Spleen (tissue), 7 donors: ENCODE measurements at regions not wholly inside any gene's neighbourhood (a gene's known extent, or its start where the extent isn't known, plus 50 kb on each side); places are given as distances from the start of the nearest gene placed in this dataset.

Source experiments
- CTCF ChIP-seq, 11 experiments: fragments of 200-600 bp in 7 of 11; fragments of 450-650 bp in 4 of 11; sonication (generic) in 4 of 11; IDR thresholded peaks in 8 of 11; conservative IDR thresholded peaks in 3 of 11; 1 replicate in 7 of 11; 2 replicates in 4 of 11; pipeline versions ENCODE4 v1.4.0 to v1.8.0; 2016 to 2021; ENCODE audit warnings: antibody characterized with exemption in 11 of 11, inconsistent platforms in 4 of 11, mild to moderate bottlenecking in 1 of 11
- POLR2AphosphoS5 ChIP-seq, 3 donors: sonication (generic); formaldehyde crosslinking; IDR thresholded peaks; one replicate each; pipeline ENCODE4 v1.5.1; 2017; ENCODE audit warnings: antibody characterized with exemption in 3 of 3
- donor health status: DM: no; HTN: no; CAD: no; lungs with moderate emphysema.
- donor health status: DM: no; HTN: no; CAD: no.
- donor health status: DM: no; HTN: no; CAD: no.

GRCh38 chr9:6098431-6098830, 83.0 kb upstream of the RANBP6 start:
- TF ChIP-seq CTCF (IDR thresholded peaks at IDR 0.05 in 8 of 11, conservative IDR thresholded peaks at IDR 0.05 in 3 of 11) (no peak), POLR2AphosphoS5 (IDR thresholded peaks at IDR 0.05) (no peak)
